ENCODE measurements at regions not wholly inside any gene's neighbourhood (a gene's known extent, or its start where the extent isn't known, plus 50 kb on each side); places are given as distances from the start of the nearest gene placed in this dataset.

DNA sequence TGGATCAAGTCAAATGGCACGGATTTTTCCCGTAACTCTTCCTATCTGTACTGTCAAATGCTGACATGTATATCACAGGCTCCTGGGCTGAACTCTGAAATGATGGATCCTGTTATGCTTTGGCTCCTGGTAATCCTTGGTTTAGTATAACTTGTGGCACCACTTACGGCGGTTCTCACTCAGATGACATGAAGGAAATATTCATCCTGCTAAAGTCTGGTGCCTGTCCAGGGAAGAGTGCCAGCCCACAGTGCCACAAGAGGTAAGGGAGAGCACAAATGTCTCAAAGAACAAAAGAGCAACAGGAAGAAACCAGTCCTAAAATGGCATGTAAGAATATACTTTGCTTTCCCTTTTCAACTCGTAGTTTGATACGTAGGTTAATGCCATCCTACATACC, 93.1 kb upstream of the TAB2 start:
- no peaks in the 10 kb centered on the region for H3K4me1 ChIP-seq (ENCODE audit: insufficient read depth, low read length, poor library complexity, severe bottlenecking)
- H3K9ac ChIP-seq (ENCODE audit: low read depth, low read length, poor library complexity, severe bottlenecking) = no peak overlapping the region
- no peak overlapping the region for H3K4me3 ChIP-seq (ENCODE audit: low read length, poor library complexity, severe bottlenecking)
- TF ChIP-seq, protein P1, sequence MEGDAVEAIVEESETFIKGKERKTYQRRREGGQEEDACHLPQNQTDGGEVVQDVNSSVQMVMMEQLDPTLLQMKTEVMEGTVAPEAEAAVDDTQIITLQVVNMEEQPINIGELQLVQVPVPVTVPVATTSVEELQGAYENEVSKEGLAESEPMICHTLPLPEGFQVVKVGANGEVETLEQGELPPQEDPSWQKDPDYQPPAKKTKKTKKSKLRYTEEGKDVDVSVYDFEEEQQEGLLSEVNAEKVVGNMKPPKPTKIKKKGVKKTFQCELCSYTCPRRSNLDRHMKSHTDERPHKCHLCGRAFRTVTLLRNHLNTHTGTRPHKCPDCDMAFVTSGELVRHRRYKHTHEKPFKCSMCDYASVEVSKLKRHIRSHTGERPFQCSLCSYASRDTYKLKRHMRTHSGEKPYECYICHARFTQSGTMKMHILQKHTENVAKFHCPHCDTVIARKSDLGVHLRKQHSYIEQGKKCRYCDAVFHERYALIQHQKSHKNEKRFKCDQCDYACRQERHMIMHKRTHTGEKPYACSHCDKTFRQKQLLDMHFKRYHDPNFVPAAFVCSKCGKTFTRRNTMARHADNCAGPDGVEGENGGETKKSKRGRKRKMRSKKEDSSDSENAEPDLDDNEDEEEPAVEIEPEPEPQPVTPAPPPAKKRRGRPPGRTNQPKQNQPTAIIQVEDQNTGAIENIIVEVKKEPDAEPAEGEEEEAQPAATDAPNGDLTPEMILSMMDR (conservative IDR thresholded peaks at IDR 0.05; ENCODE audit: low read length) = no peak
- TF ChIP-seq EZH2phosphoT487 (IDR thresholded peaks at IDR 0.05; ENCODE audit: borderline replicate concordance) = no peak
- no peaks in the 10 kb centered on the region for H3F3A ChIP-seq (ENCODE audit: low read depth)
- H3K27me3 ChIP-seq (ENCODE audit: insufficient read depth, low read length, poor library complexity, severe bottlenecking) = no peaks in the 10 kb centered on the region
- H2AFZ ChIP-seq (ENCODE audit: low read length) = no peak overlapping the region
- H3K79me2 ChIP-seq (ENCODE audit: insufficient read depth, low read length) = no peaks in the 10 kb centered on the region
- H3K9me2 ChIP-seq (replicated peaks; ENCODE audit: low read depth, low read length) = no peaks in the 10 kb centered on the region
- no peaks in the 10 kb centered on the region for H3K9me3 ChIP-seq (ENCODE audit: insufficient read depth, low read depth, low read length)
- no peak overlapping the region for H3K4me2 ChIP-seq (ENCODE audit: low read depth, low read length, poor library complexity, severe bottlenecking)
- no peaks in the 10 kb centered on the region for H3K36me3 ChIP-seq (ENCODE audit: insufficient read depth, low read length)
- no peaks in the 10 kb centered on the region for H4K20me1 ChIP-seq (ENCODE audit: insufficient read depth, low read length, poor library complexity, severe bottlenecking)

DNA sequence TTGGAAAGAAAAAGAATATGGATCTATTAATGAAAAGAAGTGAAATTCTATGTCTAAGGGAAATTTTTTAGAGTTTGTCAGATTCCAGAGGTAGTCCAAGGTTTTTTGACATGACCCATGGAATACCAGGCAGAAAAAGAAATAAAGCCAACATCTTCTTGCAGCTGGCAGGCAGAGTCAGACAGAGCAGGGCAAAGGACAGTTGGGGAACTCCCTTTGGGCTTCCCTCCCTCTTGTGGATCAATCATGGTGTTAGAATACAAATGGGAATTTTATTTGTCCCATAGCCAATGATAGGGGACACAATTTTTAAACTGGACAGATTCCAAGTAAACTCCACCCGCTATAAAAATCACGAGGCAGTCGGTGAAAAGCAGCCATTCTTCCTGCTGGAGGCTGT, 92.1 kb upstream of the TAB2 start:
- Histone ChIP-seq H3K9me2 (replicated peaks; ENCODE audit: low read depth, low read length) (no peaks in the 10 kb centered on the region), H4K20me1 (ENCODE audit: insufficient read depth, low read length, poor library complexity, severe bottlenecking) (no peaks in the 10 kb centered on the region), H2AFZ (ENCODE audit: low read length) (no peak overlapping the region), H3F3A (ENCODE audit: low read depth) (no peaks in the 10 kb centered on the region), H3K9ac (ENCODE audit: low read depth, low read length, poor library complexity, severe bottlenecking) (no peak overlapping the region), H3K9me3 (ENCODE audit: insufficient read depth, low read depth, low read length) (no peaks in the 10 kb centered on the region), H3K79me2 (ENCODE audit: insufficient read depth, low read length) (no peaks in the 10 kb centered on the region), H3K4me3 (ENCODE audit: low read length, poor library complexity, severe bottlenecking) (no peak overlapping the region), H3K4me1 (ENCODE audit: insufficient read depth, low read length, poor library complexity, severe bottlenecking) (no peaks in the 10 kb centered on the region), H3K4me2 (ENCODE audit: low read depth, low read length, poor library complexity, severe bottlenecking) (no peak overlapping the region), H3K36me3 (ENCODE audit: insufficient read depth, low read length) (no peaks in the 10 kb centered on the region), H3K27me3 (ENCODE audit: insufficient read depth, low read length, poor library complexity, severe bottlenecking) (no peaks in the 10 kb centered on the region)
- TF ChIP-seq, protein P1 (conservative IDR thresholded peaks at IDR 0.05; ENCODE audit: low read length) = no peak
- no peak for TF ChIP-seq EZH2phosphoT487 (IDR thresholded peaks at IDR 0.05; ENCODE audit: borderline replicate concordance)

DNA sequence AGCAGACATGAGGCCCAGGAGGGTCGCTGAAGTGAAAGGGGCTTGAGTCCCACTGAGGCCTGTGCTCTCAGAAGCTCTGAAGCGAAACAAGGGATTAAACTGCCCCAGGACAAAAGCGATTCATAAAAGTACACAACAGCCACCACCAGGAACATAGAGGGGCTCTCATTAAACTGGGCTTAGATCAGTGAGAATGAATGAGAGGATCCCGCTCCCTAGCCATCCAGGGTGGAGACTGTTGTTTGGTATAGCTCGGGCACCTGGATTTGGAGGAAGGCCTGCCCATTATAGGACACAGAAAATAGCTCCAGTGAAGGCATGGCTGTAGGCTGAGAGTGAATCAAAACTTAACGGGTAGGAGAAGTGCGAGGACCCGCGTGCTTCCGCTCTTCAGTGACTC, 91.6 kb upstream of the TAB2 start:
- no peaks in the 10 kb centered on the region for H3K4me1 ChIP-seq (ENCODE audit: insufficient read depth, low read length, poor library complexity, severe bottlenecking)
- no peak overlapping the region for H3K9ac ChIP-seq (ENCODE audit: low read depth, low read length, poor library complexity, severe bottlenecking)
- no peaks in the 10 kb centered on the region for H3K36me3 ChIP-seq (ENCODE audit: insufficient read depth, low read length)
- no peak overlapping the region for H3K4me3 ChIP-seq (ENCODE audit: low read length, poor library complexity, severe bottlenecking)
- no peak overlapping the region for H2AFZ ChIP-seq (ENCODE audit: low read length)
- no peaks in the 10 kb centered on the region for H3F3A ChIP-seq (ENCODE audit: low read depth)
- H3K27me3 ChIP-seq (ENCODE audit: insufficient read depth, low read length, poor library complexity, severe bottlenecking) = no peaks in the 10 kb centered on the region
- no peaks in the 10 kb centered on the region for H3K79me2 ChIP-seq (ENCODE audit: insufficient read depth, low read length)
- no peak for TF ChIP-seq EZH2phosphoT487 (IDR thresholded peaks at IDR 0.05; ENCODE audit: borderline replicate concordance)
- no peaks in the 10 kb centered on the region for H3K9me3 ChIP-seq (ENCODE audit: insufficient read depth, low read depth, low read length)
- no peaks in the 10 kb centered on the region for H4K20me1 ChIP-seq (ENCODE audit: insufficient read depth, low read length, poor library complexity, severe bottlenecking)
- no peak overlapping the region for H3K4me2 ChIP-seq (ENCODE audit: low read depth, low read length, poor library complexity, severe bottlenecking)
- no peaks in the 10 kb centered on the region for H3K9me2 ChIP-seq (replicated peaks; ENCODE audit: low read depth, low read length)

DNA sequence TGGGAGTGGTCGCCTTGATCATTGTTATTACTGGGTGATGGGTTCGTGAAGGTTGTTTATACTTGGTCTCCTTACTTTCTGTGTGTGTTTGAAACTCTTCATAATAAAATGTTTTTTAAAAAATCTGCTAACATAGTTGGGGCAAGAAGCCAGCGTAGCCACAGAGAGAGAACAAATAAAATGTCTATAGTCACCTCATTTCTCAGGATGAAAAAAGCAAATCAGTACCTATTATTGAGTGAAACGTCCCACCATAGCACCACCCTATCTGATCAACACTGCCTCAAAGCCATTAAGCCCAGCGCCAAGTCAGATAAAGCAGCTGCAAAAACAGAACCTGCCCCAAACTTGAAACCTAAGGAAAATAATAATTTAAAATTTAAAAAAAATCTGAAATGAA, 89.7 kb upstream of the TAB2 start:
- no peaks in the 10 kb centered on the region for H3K27me3 ChIP-seq (ENCODE audit: insufficient read depth, low read length, poor library complexity, severe bottlenecking)
- no peak overlapping the region for H3K4me3 ChIP-seq (ENCODE audit: low read length, poor library complexity, severe bottlenecking)
- H3K9me2 ChIP-seq (replicated peaks; ENCODE audit: low read depth, low read length) = no peaks in the 10 kb centered on the region
- no peak overlapping the region for H3K4me2 ChIP-seq (ENCODE audit: low read depth, low read length, poor library complexity, severe bottlenecking)
- no peaks in the 10 kb centered on the region for H3K9me3 ChIP-seq (ENCODE audit: insufficient read depth, low read depth, low read length)
- TF ChIP-seq, protein P1 (conservative IDR thresholded peaks at IDR 0.05; ENCODE audit: low read length) = no peak
- TF ChIP-seq EZH2phosphoT487 (IDR thresholded peaks at IDR 0.05; ENCODE audit: borderline replicate concordance) = no peak
- no peak overlapping the region for H2AFZ ChIP-seq (ENCODE audit: low read length)
- no peaks in the 10 kb centered on the region for H3K79me2 ChIP-seq (ENCODE audit: insufficient read depth, low read length)
- no peak overlapping the region for H3K9ac ChIP-seq (ENCODE audit: low read depth, low read length, poor library complexity, severe bottlenecking)
- no peaks in the 10 kb centered on the region for H3F3A ChIP-seq (ENCODE audit: low read depth)
- no peaks in the 10 kb centered on the region for H3K36me3 ChIP-seq (ENCODE audit: insufficient read depth, low read length)
- peaks cover 3% of the 10 kb centered on the region for H3K4me1 ChIP-seq (ENCODE audit: insufficient read depth, low read length, poor library complexity, severe bottlenecking)
- no peaks in the 10 kb centered on the region for H4K20me1 ChIP-seq (ENCODE audit: insufficient read depth, low read length, poor library complexity, severe bottlenecking)
